ENCODE measurements at regions not wholly inside any gene's neighbourhood (a gene's known extent, or its start where the extent isn't known, plus 50 kb on each side); places are given as distances from the start of the nearest gene placed in this dataset.

GRCh38 chr1:87565861-87566260 is 237.2 kb downstream of the LMO4 start:
- no peak for DNase-seq

GRCh38 chr1:87568005-87568404 is 239.3 kb downstream of the LMO4 start:
- DNase-seq = no peak

- no peak for DNase-seq
These were observed 240.2 kb downstream of the LMO4 start for GRCh38 chr1:87568911-87569310.

GRCh38 chr1:87572008-87572407 is 243.3 kb downstream of the LMO4 start:
- no peak for DNase-seq

GRCh38 chr1:87572891-87573290 is 244.2 kb downstream of the LMO4 start:
- no peak for DNase-seq

GRCh38 chr1:87575528-87575927 is 246.8 kb downstream of the LMO4 start:
- DNase-seq = no peak

GRCh38 chr1:87578464-87578863 is 249.8 kb downstream of the LMO4 start:
- no peak for DNase-seq

- DNase-seq = no peak
These were observed 254.8 kb downstream of the LMO4 start for GRCh38 chr1:87583459-87583858.

- no peak for DNase-seq
These were observed 255.9 kb downstream of the LMO4 start for GRCh38 chr1:87584586-87584985.

GRCh38 chr1:87586501-87586900 is 257.8 kb downstream of the LMO4 start:
- DNase-seq = no peak

GRCh38 chr1:87588495-87588894 is 259.8 kb downstream of the LMO4 start:
- no peak for DNase-seq

- DNase-seq = no peak
These were observed 262.8 kb downstream of the LMO4 start for GRCh38 chr1:87591492-87591891.

- no peak for DNase-seq
These were observed 263.5 kb downstream of the LMO4 start for GRCh38 chr1:87592156-87592555.

GRCh38 chr1:87594736-87595383 is 266.2 kb downstream of the LMO4 start:
- no peak for DNase-seq

GRCh38 chr1:87595384-87595781 is 266.7 kb downstream of the LMO4 start:
- no peak for DNase-seq

GRCh38 chr1:87598429-87598828 is 269.7 kb downstream of the LMO4 start:
- DNase-seq = no peak

- DNase-seq = no peak
These were observed 270.9 kb downstream of the LMO4 start for GRCh38 chr1:87599569-87599968.

- no peak for DNase-seq
These were observed 271.6 kb downstream of the LMO4 start for GRCh38 chr1:87600055-87600850.

GRCh38 chr1:87600854-87601253 is 272.2 kb downstream of the LMO4 start:
- DNase-seq = no peak

GRCh38 chr1:87603626-87604025 is 274.9 kb downstream of the LMO4 start:
- no peak for DNase-seq

GRCh38 chr1:87612956-87613355 is 284.3 kb downstream of the LMO4 start:
- no peak for DNase-seq

- DNase-seq = no peak
These were observed 286.8 kb downstream of the LMO4 start for GRCh38 chr1:87615491-87615890.

- no peak for DNase-seq
These were observed 287.2 kb downstream of the LMO4 start for GRCh38 chr1:87615901-87616300.

GRCh38 chr1:87620807-87621206 is 292.1 kb downstream of the LMO4 start:
- no peak for DNase-seq

GRCh38 chr1:87629673-87630072 is 301.0 kb downstream of the LMO4 start:
- no peak for DNase-seq
